Activated T-helper 17 cell treated with anti-CD3 and anti-CD28 coated beads, Interleukin-2, amount 50 U/mL, for 72 hours (primary cell): ENCODE measurements at regions not wholly inside any gene's neighbourhood (a gene's known extent, or its start where the extent isn't known, plus 50 kb on each side); places are given as distances from the start of the nearest gene placed in this dataset.
"Not testable (repeated sequence)": the region's sequence is repeated elsewhere in the genome, so short reads cannot be mapped to it uniquely, and the experiment has no call there.

Experiments used
- ATAC-seq: fragments of 150-1000 bp; cut with Tn5 transposase; replicated peaks from 2 replicates; pipeline ENCODE4 v1.10.0; 2021; ENCODE audit warnings: mild to moderate bottlenecking, moderate library complexity
- H3K27ac Mint-ChIP-seq: one replicate; pipeline ENCODE4 v1.8.0; 2022; ENCODE audit warnings: mixed read lengths
- H3K27me3 Mint-ChIP-seq: one replicate; pipeline ENCODE4 v1.8.0; 2022; ENCODE audit warnings: mixed read lengths
- H3K36me3 Mint-ChIP-seq: one replicate; pipeline ENCODE4 v1.8.0; 2022; ENCODE audit warnings: low read depth, mild to moderate bottlenecking, mixed read lengths
- H3K4me1 Mint-ChIP-seq: one replicate; pipeline ENCODE4 v1.8.0; 2022; ENCODE audit warnings: mixed read lengths
- H3K4me3 Mint-ChIP-seq: one replicate; pipeline ENCODE4 v1.8.0; 2022; ENCODE audit warnings: mild to moderate bottlenecking, mixed read lengths
- H3K9me3 Mint-ChIP-seq: one replicate; pipeline ENCODE4 v1.8.0; 2022; ENCODE audit warnings: mixed read lengths

GRCh38 chr3:150357923-150358607 lies 50.0 kb upstream of the TSC22D2 start:
- Mint-ChIP-seq H3K27ac (no peak overlapping the region), H3K36me3 (no peaks in the 10 kb centered on the region), H3K4me3 (no peak overlapping the region), H3K4me1 (no peaks in the 10 kb centered on the region), H3K27me3 (no peaks in the 10 kb centered on the region), H3K9me3 (no peaks in the 10 kb centered on the region)
- no peak for ATAC-seq

- no peak for ATAC-seq
- Mint-ChIP-seq H3K27me3 (no peaks in the 10 kb centered on the region), H3K9me3 (no peaks in the 10 kb centered on the region), H3K36me3 (no peaks in the 10 kb centered on the region), H3K4me3 (no peak overlapping the region), H3K27ac (no peak overlapping the region), H3K4me1 (no peaks in the 10 kb centered on the region)
Observed at GRCh38 chr3:150357140-150357539, 51.0 kb upstream of the TSC22D2 start.

- H3K27me3 Mint-ChIP-seq, result no peaks in the 10 kb centered on the region
- no peak for ATAC-seq
- no peaks in the 10 kb centered on the region for H3K9me3 Mint-ChIP-seq
- no peaks in the 10 kb centered on the region for H3K4me1 Mint-ChIP-seq
- no peak overlapping the region for H3K27ac Mint-ChIP-seq
- no peaks in the 10 kb centered on the region for H3K36me3 Mint-ChIP-seq
- no peak overlapping the region for H3K4me3 Mint-ChIP-seq
Observed at GRCh38 chr3:150355574-150355973, 52.5 kb upstream of the TSC22D2 start.

- H3K27me3 Mint-ChIP-seq, result peaks cover 14% of the 10 kb centered on the region
- H3K27ac Mint-ChIP-seq, result no peak overlapping the region
- H3K4me3 Mint-ChIP-seq, result no peak overlapping the region
- no peaks in the 10 kb centered on the region for H3K4me1 Mint-ChIP-seq
- no peaks in the 10 kb centered on the region for H3K36me3 Mint-ChIP-seq
- no peaks in the 10 kb centered on the region for H3K9me3 Mint-ChIP-seq
- ATAC-seq, result no peak
Observed at GRCh38 chr3:150352931-150353330, 55.2 kb upstream of the TSC22D2 start.

- no peaks in the 10 kb centered on the region for H3K9me3 Mint-ChIP-seq
- no peak overlapping the region for H3K4me3 Mint-ChIP-seq
- no peak for ATAC-seq
- H3K36me3 Mint-ChIP-seq, result no peaks in the 10 kb centered on the region
- H3K4me1 Mint-ChIP-seq, result no peaks in the 10 kb centered on the region
- peaks cover 23% of the 10 kb centered on the region for H3K27me3 Mint-ChIP-seq
- H3K27ac Mint-ChIP-seq, result no peak overlapping the region
Observed at GRCh38 chr3:150351398-150351797, 56.7 kb upstream of the TSC22D2 start.

- Mint-ChIP-seq H3K9me3 (no peaks in the 10 kb centered on the region), H3K27me3 (peaks cover 33% of the 10 kb centered on the region), H3K27ac (no peak overlapping the region), H3K4me1 (no peaks in the 10 kb centered on the region), H3K4me3 (no peak overlapping the region), H3K36me3 (no peaks in the 10 kb centered on the region)
- no peak for ATAC-seq
Observed at GRCh38 chr3:150349314-150350097, 58.6 kb upstream of the TSC22D2 start.

- Mint-ChIP-seq H3K36me3 (no peaks in the 10 kb centered on the region), H3K27ac (peak overlapping the region; percentile 25), H3K4me3 (no peak overlapping the region), H3K4me1 (no peaks in the 10 kb centered on the region), H3K27me3 (peaks cover 38% of the 10 kb centered on the region), H3K9me3 (no peaks in the 10 kb centered on the region)
- peak; percentile 96 for ATAC-seq
Observed at GRCh38 chr3:150348500-150348899, 59.6 kb upstream of the TSC22D2 start.

- Mint-ChIP-seq H3K27ac (no peak overlapping the region), H3K4me3 (no peak overlapping the region), H3K36me3 (no peaks in the 10 kb centered on the region), H3K27me3 (peaks cover 38% of the 10 kb centered on the region), H3K9me3 (no peaks in the 10 kb centered on the region), H3K4me1 (no peaks in the 10 kb centered on the region)
- ATAC-seq, result no peak
Observed at GRCh38 chr3:150346981-150347863, 60.9 kb upstream of the TSC22D2 start.

GRCh38 chr3:150346266-150346665 lies 61.8 kb upstream of the TSC22D2 start:
- H3K27ac Mint-ChIP-seq, result no peak overlapping the region

GRCh38 chr3:150345021-150345538 lies 63.0 kb upstream of the TSC22D2 start:
- H3K9me3 Mint-ChIP-seq, result no peaks in the 10 kb centered on the region

More at GRCh38 chr3:150346266-150346665, 61.8 kb upstream of the TSC22D2 start:
- peaks cover 38% of the 10 kb centered on the region for H3K27me3 Mint-ChIP-seq
- no peaks in the 10 kb centered on the region for H3K4me1 Mint-ChIP-seq
- ATAC-seq, result no peak
- H3K36me3 Mint-ChIP-seq, result no peaks in the 10 kb centered on the region
- no peak overlapping the region for H3K4me3 Mint-ChIP-seq
- no peaks in the 10 kb centered on the region for H3K9me3 Mint-ChIP-seq

GRCh38 chr3:150344079-150344759 lies 63.9 kb upstream of the TSC22D2 start:
- Mint-ChIP-seq H3K27ac (no peak overlapping the region), H3K4me1 (no peaks in the 10 kb centered on the region), H3K9me3 (no peaks in the 10 kb centered on the region), H3K36me3 (no peaks in the 10 kb centered on the region), H3K4me3 (no peak overlapping the region), H3K27me3 (peaks cover 34% of the 10 kb centered on the region)
- ATAC-seq, result no peak

More at GRCh38 chr3:150345021-150345538, 63.0 kb upstream of the TSC22D2 start:
- no peak for ATAC-seq
- Mint-ChIP-seq H3K4me3 (no peak overlapping the region), H3K27me3 (peaks cover 38% of the 10 kb centered on the region), H3K4me1 (no peaks in the 10 kb centered on the region), H3K27ac (no peak overlapping the region), H3K36me3 (no peaks in the 10 kb centered on the region)

- Mint-ChIP-seq H3K36me3 (no peaks in the 10 kb centered on the region), H3K4me1 (no peaks in the 10 kb centered on the region), H3K9me3 (no peaks in the 10 kb centered on the region), H3K4me3 (no peak overlapping the region), H3K27ac (no peak overlapping the region), H3K27me3 (peaks cover 37% of the 10 kb centered on the region)
- no peak for ATAC-seq
Observed at GRCh38 chr3:150342896-150343467, 65.1 kb upstream of the TSC22D2 start.

GRCh38 chr3:150341891-150342290 lies 66.2 kb upstream of the TSC22D2 start:
- H3K4me1 Mint-ChIP-seq, result no peaks in the 10 kb centered on the region
- H3K4me3 Mint-ChIP-seq, result no peak overlapping the region
- no peaks in the 10 kb centered on the region for H3K9me3 Mint-ChIP-seq
- H3K27me3 Mint-ChIP-seq, result peaks cover 32% of the 10 kb centered on the region
- no peak for ATAC-seq
- no peak overlapping the region for H3K27ac Mint-ChIP-seq
- no peaks in the 10 kb centered on the region for H3K36me3 Mint-ChIP-seq

GRCh38 chr3:150336363-150336762 lies 71.7 kb upstream of the TSC22D2 start:
- H3K36me3 Mint-ChIP-seq, ATAC-seq, H3K27ac Mint-ChIP-seq, H3K9me3 Mint-ChIP-seq, H3K4me1 Mint-ChIP-seq, H3K4me3 Mint-ChIP-seq: not testable (repeated sequence)
- H3K27me3 Mint-ChIP-seq, result peaks cover 15% of the 10 kb centered on the region
